Stomach (tissue), 4 donors: ENCODE measurements at regions not wholly inside any gene's neighbourhood (a gene's known extent, or its start where the extent isn't known, plus 50 kb on each side); places are given as distances from the start of the nearest gene placed in this dataset.

Source experiments
- EP300 ChIP-seq: sonication (generic); formaldehyde crosslinking; IDR thresholded peaks from one replicate; pipeline ENCODE4 v1.6.1; 2017; ENCODE audit warnings: antibody characterized with exemption
- TF ChIP-seq, protein P1 (sequence below), 7 experiments: fragments of 450-650 bp in 4 of 7; fragments of 200-600 bp in 3 of 7; sonication (generic) in 3 of 7; IDR thresholded peaks; one replicate each; pipeline ENCODE4 v1.5.1; 2016 to 2019; ENCODE audit warnings: antibody characterized with exemption in 7 of 7, control low read depth in 2 of 7, mild to moderate bottlenecking in 1 of 7

- no peak for TF ChIP-seq EP300
- TF ChIP-seq, protein P1, sequence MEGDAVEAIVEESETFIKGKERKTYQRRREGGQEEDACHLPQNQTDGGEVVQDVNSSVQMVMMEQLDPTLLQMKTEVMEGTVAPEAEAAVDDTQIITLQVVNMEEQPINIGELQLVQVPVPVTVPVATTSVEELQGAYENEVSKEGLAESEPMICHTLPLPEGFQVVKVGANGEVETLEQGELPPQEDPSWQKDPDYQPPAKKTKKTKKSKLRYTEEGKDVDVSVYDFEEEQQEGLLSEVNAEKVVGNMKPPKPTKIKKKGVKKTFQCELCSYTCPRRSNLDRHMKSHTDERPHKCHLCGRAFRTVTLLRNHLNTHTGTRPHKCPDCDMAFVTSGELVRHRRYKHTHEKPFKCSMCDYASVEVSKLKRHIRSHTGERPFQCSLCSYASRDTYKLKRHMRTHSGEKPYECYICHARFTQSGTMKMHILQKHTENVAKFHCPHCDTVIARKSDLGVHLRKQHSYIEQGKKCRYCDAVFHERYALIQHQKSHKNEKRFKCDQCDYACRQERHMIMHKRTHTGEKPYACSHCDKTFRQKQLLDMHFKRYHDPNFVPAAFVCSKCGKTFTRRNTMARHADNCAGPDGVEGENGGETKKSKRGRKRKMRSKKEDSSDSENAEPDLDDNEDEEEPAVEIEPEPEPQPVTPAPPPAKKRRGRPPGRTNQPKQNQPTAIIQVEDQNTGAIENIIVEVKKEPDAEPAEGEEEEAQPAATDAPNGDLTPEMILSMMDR (IDR thresholded peaks at IDR 0.05): no peak
Observed at GRCh38 chr6:71531006-71531405, 242.4 kb downstream of the OGFRL1 start.
